Dermis blood vessel endothelial cell (primary cell): ENCODE measurements at regions not wholly inside any gene's neighbourhood (a gene's known extent, or its start where the extent isn't known, plus 50 kb on each side); places are given as distances from the start of the nearest gene placed in this dataset.

Experiments
- DNase-seq: peaks from one replicate; pipeline ENCODE4 v3.0.0; 2010

- DNase-seq, result no peak
These were observed 1394.6 kb upstream of the AGA start for GRCh38 chr4:178836865-178837264.

- no peak for DNase-seq
These were observed 1396.5 kb upstream of the AGA start for GRCh38 chr4:178838776-178839175.

GRCh38 chr4:178856139-178856800, 1414.0 kb upstream of the AGA start:
- no peak for DNase-seq

GRCh38 chr4:178871476-178871875, 1429.2 kb upstream of the AGA start:
- DNase-seq, result no peak

GRCh38 chr4:178881937-178882336, 1439.7 kb upstream of the AGA start:
- DNase-seq, result no peak

- DNase-seq, result no peak
These were observed 1451.9 kb upstream of the AGA start for GRCh38 chr4:178894126-178894525.

- DNase-seq, result no peak
These were observed 1456.8 kb upstream of the AGA start for GRCh38 chr4:178899084-178899483.

- DNase-seq, result no peak
These were observed 1475.5 kb upstream of the AGA start for GRCh38 chr4:178917756-178918155.

- no peak for DNase-seq
These were observed 1494.9 kb upstream of the AGA start for GRCh38 chr4:178937130-178937529.

GRCh38 chr4:178941975-178942374, 1499.7 kb upstream of the AGA start:
- no peak for DNase-seq

GRCh38 chr4:178953447-178954120, 1511.3 kb upstream of the AGA start:
- DNase-seq, result peak; percentile 1

- DNase-seq, result no peak
These were observed 1513.4 kb upstream of the AGA start for GRCh38 chr4:178955614-178956013.

- DNase-seq, result no peak
These were observed 1516.6 kb upstream of the AGA start for GRCh38 chr4:178958725-178959440.

- DNase-seq, result no peak
These were observed 1521.3 kb upstream of the AGA start for GRCh38 chr4:178963446-178964045.

GRCh38 chr4:178966644-178967043, 1524.4 kb upstream of the AGA start:
- DNase-seq, result no peak

GRCh38 chr4:178970433-178971140, 1528.3 kb upstream of the AGA start:
- no peak for DNase-seq

GRCh38 chr4:178976861-178977260, 1534.6 kb upstream of the AGA start:
- no peak for DNase-seq

- DNase-seq, result no peak
These were observed 1551.1 kb upstream of the AGA start for GRCh38 chr4:178993306-178993705.

- no peak for DNase-seq
These were observed 1559.7 kb upstream of the AGA start for GRCh38 chr4:179001918-179002317.

GRCh38 chr4:179007755-179008154, 1565.5 kb upstream of the AGA start:
- DNase-seq, result no peak

- no peak for DNase-seq
These were observed 1575.3 kb upstream of the AGA start for GRCh38 chr4:179017581-179017980.

- DNase-seq, result no peak
These were observed 1585.3 kb upstream of the AGA start for GRCh38 chr4:179027569-179027968.

GRCh38 chr4:179028321-179028720, 1586.1 kb upstream of the AGA start:
- DNase-seq, result no peak
